ENCODE measurements at regions not wholly inside any gene's neighbourhood (a gene's known extent, or its start where the extent isn't known, plus 50 kb on each side); places are given as distances from the start of the nearest gene placed in this dataset.
"Not testable (repeated sequence)": the region's sequence is repeated elsewhere in the genome, so short reads cannot be mapped to it uniquely, and the experiment has no call there.

DNA sequence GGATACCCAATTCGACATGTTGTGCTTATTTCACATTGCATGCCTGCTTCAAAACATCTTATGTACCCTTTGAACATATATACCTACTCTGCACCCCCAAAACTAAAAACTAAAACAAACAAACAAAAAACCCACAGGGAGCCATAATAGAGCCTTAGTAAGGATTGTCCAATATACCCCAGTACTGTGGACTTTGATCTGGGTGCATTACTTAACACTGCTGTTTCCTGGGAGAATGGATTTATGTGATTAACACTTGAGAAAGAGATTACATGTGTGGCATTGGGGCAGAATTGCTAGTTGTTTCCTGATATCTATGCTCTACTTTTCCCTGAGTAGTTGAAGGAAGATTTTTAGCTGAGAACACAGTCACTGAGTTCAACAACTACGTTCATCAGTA, 583.4 kb upstream of the ROBO1 start:
- H3K27ac ChIP-seq: no peak overlapping the region

DNA sequence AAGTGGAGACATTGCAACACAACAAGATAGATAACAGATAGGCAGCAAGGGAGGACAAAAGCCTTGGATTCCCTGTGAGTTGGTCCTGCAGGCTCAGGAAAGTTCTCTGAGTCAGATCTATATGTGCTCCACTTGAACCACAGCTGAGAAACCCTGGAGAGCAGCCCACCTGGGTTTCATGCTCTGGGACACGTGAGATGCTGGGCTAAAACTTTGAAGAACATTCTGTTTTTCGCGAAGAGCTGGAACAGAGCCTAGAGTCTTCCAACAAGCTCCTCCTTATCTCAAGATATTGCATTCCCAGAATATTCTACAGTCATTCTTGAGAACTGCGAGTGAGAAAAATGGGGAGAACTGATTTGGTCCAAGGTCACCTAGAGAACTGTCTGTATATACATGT, 583.0 kb upstream of the ROBO1 start:
- no peak for TF ChIP-seq ZFX (IDR thresholded peaks at IDR 0.05; ENCODE audit: borderline replicate concordance)
- TF ChIP-seq, protein P1, sequence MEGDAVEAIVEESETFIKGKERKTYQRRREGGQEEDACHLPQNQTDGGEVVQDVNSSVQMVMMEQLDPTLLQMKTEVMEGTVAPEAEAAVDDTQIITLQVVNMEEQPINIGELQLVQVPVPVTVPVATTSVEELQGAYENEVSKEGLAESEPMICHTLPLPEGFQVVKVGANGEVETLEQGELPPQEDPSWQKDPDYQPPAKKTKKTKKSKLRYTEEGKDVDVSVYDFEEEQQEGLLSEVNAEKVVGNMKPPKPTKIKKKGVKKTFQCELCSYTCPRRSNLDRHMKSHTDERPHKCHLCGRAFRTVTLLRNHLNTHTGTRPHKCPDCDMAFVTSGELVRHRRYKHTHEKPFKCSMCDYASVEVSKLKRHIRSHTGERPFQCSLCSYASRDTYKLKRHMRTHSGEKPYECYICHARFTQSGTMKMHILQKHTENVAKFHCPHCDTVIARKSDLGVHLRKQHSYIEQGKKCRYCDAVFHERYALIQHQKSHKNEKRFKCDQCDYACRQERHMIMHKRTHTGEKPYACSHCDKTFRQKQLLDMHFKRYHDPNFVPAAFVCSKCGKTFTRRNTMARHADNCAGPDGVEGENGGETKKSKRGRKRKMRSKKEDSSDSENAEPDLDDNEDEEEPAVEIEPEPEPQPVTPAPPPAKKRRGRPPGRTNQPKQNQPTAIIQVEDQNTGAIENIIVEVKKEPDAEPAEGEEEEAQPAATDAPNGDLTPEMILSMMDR (IDR thresholded peaks at IDR 0.05): no peak

More for the DNA sequence above, 583.4 kb upstream of the ROBO1 start:
- TF ChIP-seq, protein P1 (IDR thresholded peaks at IDR 0.05): no peak
- no peak for TF ChIP-seq ZFX (IDR thresholded peaks at IDR 0.05; ENCODE audit: borderline replicate concordance)

DNA sequence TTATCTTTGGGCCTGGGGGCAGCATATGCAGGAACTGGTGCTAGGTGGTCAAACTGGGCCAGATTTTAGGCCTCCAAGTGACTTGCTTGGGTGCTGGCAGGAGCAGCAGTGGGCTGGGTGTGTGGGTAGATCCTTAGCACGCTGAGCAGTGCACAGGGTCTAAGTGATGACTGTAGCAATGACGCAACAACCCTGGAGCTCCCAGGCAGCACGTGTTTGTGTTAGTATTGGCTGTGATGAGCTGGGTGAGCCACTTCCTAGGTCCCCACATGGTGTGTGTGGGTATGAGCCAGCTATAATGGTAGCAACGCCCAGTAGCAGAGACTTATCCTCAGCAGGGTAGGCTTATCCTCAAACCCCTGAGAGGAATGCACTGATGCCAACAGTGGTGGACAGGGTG, 570.6 kb upstream of the ROBO1 start:
- no peak for TF ChIP-seq ZFX (IDR thresholded peaks at IDR 0.05; ENCODE audit: borderline replicate concordance)
- TF ChIP-seq, protein P1 (IDR thresholded peaks at IDR 0.05): no peak
- no peak overlapping the region for H3K27ac ChIP-seq

More for the DNA sequence above, 583.0 kb upstream of the ROBO1 start:
- no peak overlapping the region for H3K27ac ChIP-seq

DNA sequence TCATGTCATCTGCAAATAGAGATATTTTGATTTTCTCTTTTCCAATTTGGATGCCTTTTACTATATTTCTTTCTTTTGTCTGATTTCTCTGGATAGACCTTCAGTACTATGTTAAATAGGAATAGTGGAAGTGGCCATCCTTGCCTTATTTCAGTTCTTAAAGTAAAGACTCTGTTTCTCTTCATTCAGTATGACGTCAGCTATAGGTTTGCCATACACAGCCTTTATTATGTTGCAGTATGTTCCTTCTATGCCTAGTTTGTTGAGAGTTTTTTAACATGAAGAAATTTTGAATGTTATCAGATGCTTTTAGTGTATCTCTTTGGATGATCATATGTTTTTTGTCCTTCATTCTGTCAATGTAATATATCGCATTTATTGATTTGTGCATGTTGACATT, 566.7 kb upstream of the ROBO1 start:
- TF ChIP-seq, protein P1 (IDR thresholded peaks at IDR 0.05): no peak
- TF ChIP-seq ZFX (IDR thresholded peaks at IDR 0.05; ENCODE audit: borderline replicate concordance): no peak
- H3K27ac ChIP-seq: no peak overlapping the region

DNA sequence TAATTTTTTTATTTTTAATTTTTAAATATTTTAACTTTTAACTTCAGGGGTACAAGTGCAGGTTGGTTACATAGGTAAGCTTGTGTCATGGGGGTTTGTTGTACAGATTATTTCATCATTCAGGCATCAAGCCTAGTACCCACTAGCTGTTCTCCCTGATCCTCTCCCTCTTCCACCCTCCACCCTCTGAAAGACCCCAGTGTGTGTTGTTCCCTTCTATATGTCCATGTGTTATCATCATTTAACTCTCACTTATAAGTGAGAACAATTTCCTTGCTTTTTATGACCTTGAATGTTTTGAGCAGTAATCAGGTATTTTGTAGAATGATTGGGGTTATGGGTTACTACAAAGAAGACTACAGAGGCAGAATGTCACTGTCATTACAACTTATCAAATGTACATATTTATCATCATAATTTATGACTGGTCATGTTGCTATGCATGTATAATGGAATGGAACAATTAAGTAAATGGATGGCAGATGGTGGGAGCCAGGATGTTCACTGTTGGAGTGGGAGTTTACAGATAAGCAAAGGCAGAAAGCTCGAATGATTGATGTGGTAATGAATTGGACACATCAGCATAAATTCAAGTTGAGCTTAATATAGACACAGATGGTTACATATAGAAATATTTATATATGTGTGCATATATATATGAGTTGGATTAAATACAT, 563.8 kb upstream of the ROBO1 start:
- H3K27ac ChIP-seq: no peak overlapping the region
- TF ChIP-seq, protein P1 (IDR thresholded peaks at IDR 0.05): no peak
- TF ChIP-seq ZFX (IDR thresholded peaks at IDR 0.05; ENCODE audit: borderline replicate concordance): no peak

DNA sequence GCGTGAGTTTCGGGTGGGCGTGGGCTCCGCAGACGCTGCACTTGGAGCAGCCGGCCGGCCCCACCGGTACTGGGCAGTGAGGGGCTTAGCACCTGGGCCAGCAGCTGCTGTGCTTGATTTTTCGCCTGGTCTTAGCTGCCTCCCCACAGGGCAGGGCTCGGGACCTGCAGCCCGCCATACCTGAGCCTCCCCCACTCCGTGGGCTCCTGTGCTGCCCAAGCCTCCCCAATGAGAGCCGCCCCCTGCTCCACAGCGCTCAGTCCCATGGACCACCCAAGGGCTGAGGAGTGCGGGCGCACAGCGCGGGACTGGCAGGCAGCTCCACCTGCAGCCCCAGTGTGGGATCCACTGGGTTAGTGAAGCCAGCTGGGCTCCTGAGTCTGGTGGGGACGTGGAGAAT, 546.7 kb upstream of the ROBO1 start:
- not testable (repeated sequence) for H3K27ac ChIP-seq

DNA sequence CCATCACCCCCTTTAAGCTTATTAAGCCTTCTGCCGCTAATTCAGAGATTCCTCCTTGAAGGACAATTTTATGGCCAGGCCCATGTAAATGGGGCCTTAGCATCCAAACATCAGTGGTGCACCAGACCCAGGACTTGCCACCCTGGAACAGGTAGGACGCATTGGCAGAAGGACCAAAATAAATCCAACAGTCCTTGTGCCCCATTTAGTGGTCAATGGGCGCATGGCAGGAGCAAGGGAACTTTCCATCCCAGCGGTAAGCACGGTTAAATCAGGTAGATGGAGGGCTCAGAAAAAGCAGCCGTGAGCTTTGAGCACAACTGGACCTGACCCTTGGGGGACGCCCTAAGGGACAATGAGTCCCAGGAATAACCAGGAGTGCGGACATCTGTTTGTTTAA, 540.8 kb upstream of the ROBO1 start:
- no peak for TF ChIP-seq ZFX (IDR thresholded peaks at IDR 0.05; ENCODE audit: borderline replicate concordance)
- TF ChIP-seq, protein P1 (IDR thresholded peaks at IDR 0.05): no peak
- no peak overlapping the region for H3K27ac ChIP-seq

DNA sequence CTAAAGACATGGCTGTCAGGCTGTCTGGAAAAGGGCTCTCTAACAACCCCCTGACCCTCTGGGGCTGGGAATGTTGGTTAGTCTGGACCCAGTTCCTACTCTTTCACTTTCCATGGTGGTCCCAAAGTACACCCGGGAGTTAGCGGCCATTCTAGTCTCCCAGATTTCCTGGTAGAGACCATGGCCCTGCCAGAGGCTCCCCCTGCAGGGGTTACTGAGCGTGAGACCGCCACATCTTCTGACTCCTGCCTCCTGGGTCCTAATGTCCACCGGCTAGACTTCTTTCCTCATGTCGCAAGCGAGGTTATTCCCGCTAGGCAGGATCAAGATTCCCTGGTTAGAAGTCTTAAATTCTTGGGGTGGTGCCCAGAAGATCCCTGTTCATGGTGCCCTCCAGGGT, 540.0 kb upstream of the ROBO1 start:
- H3K27ac ChIP-seq: no peak overlapping the region
- TF ChIP-seq ZFX (IDR thresholded peaks at IDR 0.05; ENCODE audit: borderline replicate concordance): no peak
- TF ChIP-seq, protein P1 (IDR thresholded peaks at IDR 0.05): no peak

Measured in 22Rv1 (cell line).